ENCODE measurements at regions not wholly inside any gene's neighbourhood (a gene's known extent, or its start where the extent isn't known, plus 50 kb on each side); places are given as distances from the start of the nearest gene placed in this dataset.

DNA sequence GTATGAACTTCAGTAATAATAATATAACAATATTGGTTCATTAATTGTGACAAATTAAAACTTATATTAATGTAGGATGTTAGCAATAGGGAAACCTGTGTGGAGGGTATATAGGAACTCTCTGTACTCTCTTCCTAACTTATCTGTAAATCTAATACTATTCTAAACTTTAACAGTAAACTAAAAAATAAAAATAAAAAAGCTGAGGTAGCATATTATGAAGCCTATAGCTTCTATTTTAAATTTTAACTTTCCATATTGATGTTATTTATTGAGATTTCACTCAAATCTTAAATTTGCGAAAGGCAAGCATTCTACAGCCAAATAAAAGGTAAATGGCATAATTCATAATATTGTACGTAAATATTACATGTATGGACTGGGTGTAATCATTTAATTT is 326.4 kb downstream of the MEI4 start:
- ATAC-seq: no peak
- TF ChIP-seq, protein P1, sequence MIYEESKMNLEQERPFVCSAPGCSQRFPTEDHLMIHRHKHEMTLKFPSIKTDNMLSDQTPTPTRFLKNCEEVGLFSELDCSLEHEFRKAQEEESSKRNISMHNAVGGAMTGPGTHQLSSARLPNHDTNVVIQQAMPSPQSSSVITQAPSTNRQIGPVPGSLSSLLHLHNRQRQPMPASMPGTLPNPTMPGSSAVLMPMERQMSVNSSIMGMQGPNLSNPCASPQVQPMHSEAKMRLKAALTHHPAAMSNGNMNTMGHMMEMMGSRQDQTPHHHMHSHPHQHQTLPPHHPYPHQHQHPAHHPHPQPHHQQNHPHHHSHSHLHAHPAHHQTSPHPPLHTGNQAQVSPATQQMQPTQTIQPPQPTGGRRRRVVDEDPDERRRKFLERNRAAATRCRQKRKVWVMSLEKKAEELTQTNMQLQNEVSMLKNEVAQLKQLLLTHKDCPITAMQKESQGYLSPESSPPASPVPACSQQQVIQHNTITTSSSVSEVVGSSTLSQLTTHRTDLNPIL (CRISPR knock-in tag; IDR thresholded peaks at IDR 0.05; ENCODE audit: low read depth): no peak
- TF ChIP-seq TOX (CRISPR knock-in tag; IDR thresholded peaks at IDR 0.05; ENCODE audit: borderline replicate concordance): no peak

DNA sequence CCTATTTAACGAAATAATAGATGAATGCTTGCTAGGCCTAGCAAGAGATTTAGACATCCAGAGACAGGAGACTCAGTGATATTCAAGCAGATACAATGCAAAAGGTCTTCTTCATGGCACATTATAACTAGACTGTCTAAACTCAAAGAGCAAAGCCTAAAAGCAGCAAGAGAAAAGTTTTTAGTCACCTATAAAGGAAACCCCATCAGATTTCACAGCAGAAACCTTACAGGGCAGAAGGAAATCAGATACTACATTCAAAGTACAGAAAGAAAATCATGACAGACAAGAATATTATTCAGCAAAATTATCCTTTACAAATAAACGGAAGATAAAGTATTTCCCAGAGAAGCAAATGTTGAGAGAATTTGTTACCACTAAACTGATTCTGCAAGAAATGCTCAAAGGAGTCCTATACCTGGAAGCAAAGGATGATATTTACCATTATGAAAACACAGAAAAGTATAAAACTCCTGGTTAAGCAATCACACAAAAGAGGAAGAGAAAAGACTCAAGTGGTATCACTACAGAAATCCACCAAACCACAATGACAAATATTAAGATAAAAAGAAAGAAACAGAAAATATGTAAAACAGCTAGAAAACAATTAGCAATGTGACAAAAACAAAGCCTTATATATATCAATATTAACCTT is 333.7 kb downstream of the MEI4 start:
- TF ChIP-seq ZFP30 (CRISPR knock-in tag; IDR thresholded peaks at IDR 0.05) (no peak), TCF4 (CRISPR knock-in tag; IDR thresholded peaks at IDR 0.05; ENCODE audit: borderline replicate concordance) (no peak), ZC3H10 (CRISPR knock-in tag; IDR thresholded peaks at IDR 0.05) (no peak), GLIS3 (CRISPR knock-in tag; IDR thresholded peaks at IDR 0.05) (no peak), PPARA (CRISPR knock-in tag; IDR thresholded peaks at IDR 0.05; ENCODE audit: borderline replicate concordance) (no peak), ESRRG (CRISPR knock-in tag; IDR thresholded peaks at IDR 0.05) (no peak), ZNF565 (CRISPR knock-in tag; conservative IDR thresholded peaks at IDR 0.05; ENCODE audit: low read depth) (no peak), TOX (CRISPR knock-in tag; IDR thresholded peaks at IDR 0.05; ENCODE audit: borderline replicate concordance) (no peak), ARNTL (CRISPR knock-in tag; IDR thresholded peaks at IDR 0.05; ENCODE audit: borderline replicate concordance, low read depth) (no peak), RARB (CRISPR knock-in tag; IDR thresholded peaks at IDR 0.05) (no peak), OSR1 (CRISPR knock-in tag; IDR thresholded peaks at IDR 0.05) (no peak)
- TF ChIP-seq, protein P2, sequence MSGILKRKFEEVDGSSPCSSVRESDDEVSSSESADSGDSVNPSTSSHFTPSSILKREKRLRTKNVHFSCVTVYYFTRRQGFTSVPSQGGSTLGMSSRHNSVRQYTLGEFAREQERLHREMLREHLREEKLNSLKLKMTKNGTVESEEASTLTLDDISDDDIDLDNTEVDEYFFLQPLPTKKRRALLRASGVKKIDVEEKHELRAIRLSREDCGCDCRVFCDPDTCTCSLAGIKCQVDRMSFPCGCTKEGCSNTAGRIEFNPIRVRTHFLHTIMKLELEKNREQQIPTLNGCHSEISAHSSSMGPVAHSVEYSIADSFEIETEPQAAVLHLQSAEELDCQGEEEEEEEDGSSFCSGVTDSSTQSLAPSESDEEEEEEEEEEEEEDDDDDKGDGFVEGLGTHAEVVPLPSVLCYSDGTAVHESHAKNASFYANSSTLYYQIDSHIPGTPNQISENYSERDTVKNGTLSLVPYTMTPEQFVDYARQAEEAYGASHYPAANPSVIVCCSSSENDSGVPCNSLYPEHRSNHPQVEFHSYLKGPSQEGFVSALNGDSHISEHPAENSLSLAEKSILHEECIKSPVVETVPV (CRISPR knock-in tag; IDR thresholded peaks at IDR 0.05): no peak
- TF ChIP-seq, protein P3, sequence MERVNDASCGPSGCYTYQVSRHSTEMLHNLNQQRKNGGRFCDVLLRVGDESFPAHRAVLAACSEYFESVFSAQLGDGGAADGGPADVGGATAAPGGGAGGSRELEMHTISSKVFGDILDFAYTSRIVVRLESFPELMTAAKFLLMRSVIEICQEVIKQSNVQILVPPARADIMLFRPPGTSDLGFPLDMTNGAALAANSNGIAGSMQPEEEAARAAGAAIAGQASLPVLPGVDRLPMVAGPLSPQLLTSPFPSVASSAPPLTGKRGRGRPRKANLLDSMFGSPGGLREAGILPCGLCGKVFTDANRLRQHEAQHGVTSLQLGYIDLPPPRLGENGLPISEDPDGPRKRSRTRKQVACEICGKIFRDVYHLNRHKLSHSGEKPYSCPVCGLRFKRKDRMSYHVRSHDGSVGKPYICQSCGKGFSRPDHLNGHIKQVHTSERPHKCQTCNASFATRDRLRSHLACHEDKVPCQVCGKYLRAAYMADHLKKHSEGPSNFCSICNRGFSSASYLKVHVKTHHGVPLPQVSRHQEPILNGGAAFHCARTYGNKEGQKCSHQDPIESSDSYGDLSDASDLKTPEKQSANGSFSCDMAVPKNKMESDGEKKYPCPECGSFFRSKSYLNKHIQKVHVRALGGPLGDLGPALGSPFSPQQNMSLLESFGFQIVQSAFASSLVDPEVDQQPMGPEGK (CRISPR knock-in tag; IDR thresholded peaks at IDR 0.05; ENCODE audit: borderline replicate concordance): no peak
- TF ChIP-seq, protein P1 (CRISPR knock-in tag; IDR thresholded peaks at IDR 0.05; ENCODE audit: low read depth): no peak
- ATAC-seq: no peak

DNA sequence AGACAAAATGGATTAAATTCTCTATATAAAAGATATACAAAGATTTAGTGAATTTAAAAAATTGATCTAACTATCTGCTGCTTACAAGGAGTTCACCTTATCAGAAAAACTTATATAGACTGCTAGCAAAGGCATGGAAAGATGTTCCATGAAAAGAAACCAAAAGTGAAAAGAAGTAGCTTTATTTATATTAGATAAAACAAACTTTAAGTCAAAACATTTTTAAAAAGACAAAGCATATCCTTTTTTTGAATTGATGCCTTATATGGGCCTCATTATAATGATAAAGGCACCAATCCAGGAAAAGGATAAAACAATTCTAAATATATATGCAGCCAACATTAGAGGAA is 334.2 kb downstream of the MEI4 start:
- TF ChIP-seq SNAI2 (CRISPR knock-in tag; IDR thresholded peaks at IDR 0.05) (no peak), ISL1 (CRISPR knock-in tag; IDR thresholded peaks at IDR 0.05) (no peak), PPARA (CRISPR knock-in tag; IDR thresholded peaks at IDR 0.05; ENCODE audit: borderline replicate concordance) (no peak), RARB (CRISPR knock-in tag; IDR thresholded peaks at IDR 0.05) (no peak)
- ATAC-seq: no peak

DNA sequence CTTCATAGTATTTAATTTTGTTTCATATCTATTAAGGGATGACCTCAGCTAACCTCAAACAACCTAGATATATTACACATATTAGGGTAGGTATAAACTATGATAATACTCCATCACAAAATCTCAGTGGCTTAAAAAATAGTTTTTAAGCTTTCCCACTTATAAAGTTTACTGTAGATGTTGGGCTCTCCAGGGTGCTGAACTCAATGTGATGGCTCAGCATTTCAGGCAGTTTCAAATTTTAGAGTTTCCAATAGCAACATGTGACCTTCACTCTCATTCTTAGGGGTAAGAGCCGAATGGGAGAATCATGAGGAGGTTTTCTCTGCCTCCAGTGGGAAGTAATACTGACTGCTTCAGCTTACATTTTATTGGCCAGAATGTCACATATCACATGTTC is 357.3 kb downstream of the MEI4 start:
- TF ChIP-seq, protein P4, sequence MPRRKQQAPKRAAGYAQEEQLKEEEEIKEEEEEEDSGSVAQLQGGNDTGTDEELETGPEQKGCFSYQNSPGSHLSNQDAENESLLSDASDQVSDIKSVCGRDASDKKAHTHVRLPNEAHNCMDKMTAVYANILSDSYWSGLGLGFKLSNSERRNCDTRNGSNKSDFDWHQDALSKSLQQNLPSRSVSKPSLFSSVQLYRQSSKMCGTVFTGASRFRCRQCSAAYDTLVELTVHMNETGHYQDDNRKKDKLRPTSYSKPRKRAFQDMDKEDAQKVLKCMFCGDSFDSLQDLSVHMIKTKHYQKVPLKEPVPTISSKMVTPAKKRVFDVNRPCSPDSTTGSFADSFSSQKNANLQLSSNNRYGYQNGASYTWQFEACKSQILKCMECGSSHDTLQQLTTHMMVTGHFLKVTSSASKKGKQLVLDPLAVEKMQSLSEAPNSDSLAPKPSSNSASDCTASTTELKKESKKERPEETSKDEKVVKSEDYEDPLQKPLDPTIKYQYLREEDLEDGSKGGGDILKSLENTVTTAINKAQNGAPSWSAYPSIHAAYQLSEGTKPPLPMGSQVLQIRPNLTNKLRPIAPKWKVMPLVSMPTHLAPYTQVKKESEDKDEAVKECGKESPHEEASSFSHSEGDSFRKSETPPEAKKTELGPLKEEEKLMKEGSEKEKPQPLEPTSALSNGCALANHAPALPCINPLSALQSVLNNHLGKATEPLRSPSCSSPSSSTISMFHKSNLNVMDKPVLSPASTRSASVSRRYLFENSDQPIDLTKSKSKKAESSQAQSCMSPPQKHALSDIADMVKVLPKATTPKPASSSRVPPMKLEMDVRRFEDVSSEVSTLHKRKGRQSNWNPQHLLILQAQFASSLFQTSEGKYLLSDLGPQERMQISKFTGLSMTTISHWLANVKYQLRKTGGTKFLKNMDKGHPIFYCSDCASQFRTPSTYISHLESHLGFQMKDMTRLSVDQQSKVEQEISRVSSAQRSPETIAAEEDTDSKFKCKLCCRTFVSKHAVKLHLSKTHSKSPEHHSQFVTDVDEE (CRISPR knock-in tag; IDR thresholded peaks at IDR 0.05): no peak
- ATAC-seq: no peak

DNA sequence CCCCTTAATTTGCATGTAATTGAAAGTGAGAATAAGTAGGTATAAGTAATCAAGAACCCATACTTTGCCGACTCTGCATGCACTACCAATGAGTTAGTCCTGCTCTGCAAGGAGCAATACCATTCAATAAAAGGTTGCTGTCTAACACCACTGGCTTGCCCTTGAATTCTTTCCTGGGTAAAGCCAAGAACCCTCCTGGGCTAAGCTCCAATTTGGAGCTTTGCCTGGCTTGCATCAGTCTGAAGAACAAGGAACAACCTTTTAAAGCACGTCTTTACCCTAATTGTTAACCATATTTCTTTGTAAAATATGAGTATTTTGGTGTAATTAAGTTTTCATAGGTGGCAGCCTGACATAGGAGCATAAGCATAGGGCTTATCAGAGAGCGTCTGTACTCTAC is 367.7 kb downstream of the MEI4 start:
- no peak for ATAC-seq
- no peak for TF ChIP-seq GLIS3 (CRISPR knock-in tag; IDR thresholded peaks at IDR 0.05)
- no peak for TF ChIP-seq ISL1 (CRISPR knock-in tag; IDR thresholded peaks at IDR 0.05)
- TF ChIP-seq ZNF70 (CRISPR knock-in tag; IDR thresholded peaks at IDR 0.05): no peak
- TF ChIP-seq TOX (CRISPR knock-in tag; IDR thresholded peaks at IDR 0.05; ENCODE audit: borderline replicate concordance): no peak
- no peak for TF ChIP-seq ZFP30 (CRISPR knock-in tag; IDR thresholded peaks at IDR 0.05)
- TF ChIP-seq BACH2 (CRISPR knock-in tag; IDR thresholded peaks at IDR 0.05; ENCODE audit: borderline replicate concordance): no peak
- no peak for TF ChIP-seq SNAI2 (CRISPR knock-in tag; IDR thresholded peaks at IDR 0.05)
- TF ChIP-seq, protein P4 (CRISPR knock-in tag; IDR thresholded peaks at IDR 0.05): no peak
- TF ChIP-seq, protein P1 (CRISPR knock-in tag; IDR thresholded peaks at IDR 0.05; ENCODE audit: low read depth): no peak
- no peak for TF ChIP-seq ZNF8 (CRISPR knock-in tag; IDR thresholded peaks at IDR 0.05)
- TF ChIP-seq ZC3H10 (CRISPR knock-in tag; IDR thresholded peaks at IDR 0.05): no peak
- no peak for TF ChIP-seq ZNF565 (CRISPR knock-in tag; conservative IDR thresholded peaks at IDR 0.05; ENCODE audit: low read depth)
- TF ChIP-seq TCF4 (CRISPR knock-in tag; IDR thresholded peaks at IDR 0.05; ENCODE audit: borderline replicate concordance): no peak

Measured in SK-N-SH treated with all-trans-retinoic acid at 6 μM for 48 hours (cell line).